ENCODE measurements at regions not wholly inside any gene's neighbourhood (a gene's known extent, or its start where the extent isn't known, plus 50 kb on each side); places are given as distances from the start of the nearest gene placed in this dataset.

GRCh38 chr3:24854748-24855147 is 360.1 kb upstream of the THRB start:
- Histone ChIP-seq H3K36me3 (ENCODE audit: control insufficient read depth, insufficient read depth, low read length) (no peaks in the 10 kb centered on the region), H3K4me3 (no peak overlapping the region), H3K9me3 (replicated peaks; ENCODE audit: control insufficient read depth, insufficient read depth, low read depth, low read length) (no peaks in the 10 kb centered on the region), H3K9ac (ENCODE audit: insufficient read depth in 1 of 2, low read depth in 2 of 2, low read length in 2 of 2) (no peak overlapping the region), H3K27ac (ENCODE audit: extremely low read depth, low read depth, low read length) (no peak overlapping the region), H2AFZ (ENCODE audit: low read depth, low read length) (no peak overlapping the region), H3K79me2 (ENCODE audit: control insufficient read depth, insufficient read depth, low read length) (no peaks in the 10 kb centered on the region), H3K27me3 (ENCODE audit: control insufficient read depth in 2 of 2, insufficient read depth in 2 of 2, low read length in 2 of 2) (no peaks in the 10 kb centered on the region), H3K9me1 (ENCODE audit: control insufficient read depth, insufficient read depth, low read length) (no peaks in the 10 kb centered on the region), H3K4me2 (ENCODE audit: insufficient read depth, low read length) (no peak overlapping the region), H4K20me1 (replicated peaks; ENCODE audit: control insufficient read depth, insufficient read depth, low read length) (no peaks in the 10 kb centered on the region), H3K4me1 (replicated peaks in 1 of 2; ENCODE audit: control insufficient read depth in 2 of 2, insufficient read depth in 2 of 2, low read length in 2 of 2) (no peaks in the 10 kb centered on the region)
- ATAC-seq (no peak), FAIRE-seq (no peak), DNase-seq (ENCODE audit: extremely low read depth in 1 of 4, low spot score in 3 of 4) (no peak)
- TF ChIP-seq ZNF239 (CRISPR knock-in tag; IDR thresholded peaks at IDR 0.05) (no peak), RREB1 (CRISPR knock-in tag; IDR thresholded peaks at IDR 0.05) (no peak)
- in situ Hi-C loops (cut with MboI) (no loop called here), intact Hi-C loops (cut with micrococcal nuclease) (no loop called here)
- no TSS peak for BruUV-seq (replicated peaks)
- ChIA-PET CTCF (ENCODE audit: low intra/inter-chr PET ratio) (no interaction called here), POLR2A (no interaction called here)
- 0% methylated on average over 4 of the region's 4 CpGs for WGBS (ENCODE audit: insufficient coverage, low coverage, missing lambda C conversion rate)

Measured in K562 (cell line).